MV-4-11 (cell line): ENCODE measurements at regions not wholly inside any gene's neighbourhood (a gene's known extent, or its start where the extent isn't known, plus 50 kb on each side); places are given as distances from the start of the nearest gene placed in this dataset.
"Not testable (repeated sequence)": the region's sequence is repeated elsewhere in the genome, so short reads cannot be mapped to it uniquely, and the experiment has no call there.

ENCODE experiments used
- DNase-seq: peaks from one replicate; lab custom pipeline; 2025; lab: John Stamatoyannopoulos, UW

DNA sequence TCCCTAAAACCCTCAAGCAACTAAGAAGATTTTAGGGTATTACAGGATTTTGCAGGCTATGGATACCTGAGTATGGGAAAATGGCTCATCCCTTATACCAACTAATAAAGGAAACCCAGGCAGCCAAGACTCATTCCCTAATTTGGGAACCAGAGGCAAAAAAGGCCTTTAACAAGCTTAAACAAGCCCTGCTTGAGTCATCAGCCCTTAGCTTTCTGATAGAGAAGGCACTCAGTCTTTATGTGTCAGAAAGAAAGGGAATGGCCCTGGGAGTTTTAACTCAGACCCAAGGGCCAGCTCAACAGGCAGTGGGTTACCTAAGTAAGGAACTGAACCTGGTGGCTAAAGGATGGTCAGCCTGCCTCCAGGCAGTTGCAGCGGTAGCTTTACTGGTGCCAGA lies 96.9 kb upstream of the RMP24 start:
- no peak for DNase-seq

DNA sequence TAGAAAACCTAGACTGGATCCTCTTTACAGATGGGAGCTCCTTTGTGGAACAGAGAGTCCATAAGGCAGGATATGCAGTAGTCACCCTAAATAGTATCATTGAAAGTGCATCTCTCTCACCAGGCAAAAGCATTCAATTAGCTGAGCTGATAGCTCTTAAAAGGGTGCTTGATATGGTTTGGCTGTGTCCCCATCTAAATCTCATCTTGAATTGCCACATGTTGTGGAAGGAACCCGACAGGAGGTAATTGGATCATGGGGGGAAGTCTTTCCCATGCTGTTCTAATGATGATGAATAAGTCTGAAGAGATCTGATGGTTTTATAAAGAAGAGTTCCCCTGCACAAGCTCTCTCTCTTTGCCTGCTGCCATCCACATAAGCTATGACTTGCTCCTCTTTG lies 96.2 kb upstream of the RMP24 start:
- no peak for DNase-seq

DNA sequence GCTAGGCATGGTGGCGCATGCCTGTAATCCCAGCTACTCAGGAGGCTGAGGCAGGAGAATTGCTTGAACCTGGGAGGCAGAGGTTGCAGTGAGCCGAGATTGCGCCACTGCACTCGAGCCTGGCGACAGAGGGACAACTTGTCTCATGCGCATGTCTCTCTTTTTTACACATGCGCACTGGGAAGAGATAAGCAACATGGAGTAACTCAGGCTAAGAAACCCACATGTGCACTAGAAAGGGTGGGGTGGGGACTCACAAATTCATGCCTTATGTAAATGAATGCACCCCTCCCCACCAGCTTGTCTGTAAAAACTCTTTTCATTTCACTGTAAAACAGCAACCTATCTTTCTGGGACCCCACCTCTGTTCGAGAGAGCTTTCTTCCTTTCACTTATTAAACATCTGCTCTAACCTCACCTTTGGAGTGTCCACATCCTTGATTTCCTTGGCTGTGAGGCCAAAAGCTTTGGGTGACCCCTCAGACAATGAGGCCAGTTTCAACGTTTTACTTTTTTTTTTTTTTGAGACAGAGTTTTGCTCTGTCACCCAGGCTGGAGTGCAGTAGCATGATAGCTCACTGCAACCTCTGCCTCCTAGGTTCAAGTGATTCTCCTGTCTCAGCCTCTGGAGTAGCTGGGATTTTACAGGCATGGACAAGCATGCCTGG lies 91.6 kb upstream of the RMP24 start:
- no peak for DNase-seq

DNA sequence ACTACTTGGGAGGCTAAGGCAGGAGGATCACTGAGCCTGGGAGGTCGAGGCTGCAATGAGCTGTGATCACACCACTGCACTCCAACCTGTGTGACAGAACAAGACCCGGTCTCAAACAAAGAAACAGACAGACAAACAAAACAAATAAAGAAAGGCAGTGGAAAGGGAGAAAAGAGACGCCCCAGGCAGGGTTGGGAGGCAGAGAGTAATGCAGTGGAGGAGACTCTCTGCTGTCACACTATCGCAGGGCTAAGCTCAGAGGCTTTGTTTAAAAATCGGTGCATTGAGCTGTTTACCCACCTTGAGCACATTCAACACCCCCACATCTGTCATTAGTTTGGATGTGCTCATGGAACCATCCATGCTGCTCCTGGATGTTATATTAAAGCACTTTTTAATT lies 84.2 kb upstream of the RMP24 start:
- DNase-seq = no peak

DNA sequence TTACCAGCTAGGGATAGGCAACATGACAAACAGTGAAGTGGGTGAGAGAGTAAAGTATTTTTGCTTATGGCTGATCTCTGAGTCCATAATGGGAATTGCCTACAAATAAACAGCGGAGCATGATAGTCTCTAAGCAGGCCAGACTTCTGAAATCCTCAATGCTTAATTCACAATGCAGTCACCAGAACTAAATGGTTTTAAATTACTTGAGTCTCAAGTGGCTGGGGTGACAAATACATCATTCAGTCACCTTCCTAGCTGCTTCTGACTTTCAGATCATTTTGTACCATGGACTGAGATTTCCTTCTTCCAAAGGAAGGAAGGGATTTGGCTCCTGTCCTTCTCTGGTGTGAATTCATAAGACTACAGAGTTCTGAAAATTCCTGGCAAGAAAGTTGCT lies 82.8 kb upstream of the RMP24 start:
- DNase-seq = no peak

DNA sequence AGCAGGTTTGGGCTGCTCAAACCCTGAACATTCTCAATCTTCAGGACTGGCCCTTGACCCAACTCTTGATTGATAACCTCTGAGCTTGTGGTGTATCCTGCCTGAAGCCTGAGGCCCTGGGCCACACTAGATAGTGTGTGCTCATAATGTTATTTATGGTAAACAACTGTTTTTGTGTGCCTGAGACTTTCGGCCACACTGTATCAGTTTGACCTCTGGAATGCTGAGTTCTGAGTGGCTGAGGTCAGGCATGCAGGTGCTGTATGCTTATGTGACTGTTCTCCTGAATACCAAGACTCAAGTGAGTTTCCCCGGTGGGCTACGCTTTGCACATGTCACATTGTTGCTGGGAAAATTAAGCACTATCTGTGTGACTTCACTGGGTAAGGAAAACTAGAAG lies 82.2 kb upstream of the RMP24 start:
- no peak for DNase-seq

DNA sequence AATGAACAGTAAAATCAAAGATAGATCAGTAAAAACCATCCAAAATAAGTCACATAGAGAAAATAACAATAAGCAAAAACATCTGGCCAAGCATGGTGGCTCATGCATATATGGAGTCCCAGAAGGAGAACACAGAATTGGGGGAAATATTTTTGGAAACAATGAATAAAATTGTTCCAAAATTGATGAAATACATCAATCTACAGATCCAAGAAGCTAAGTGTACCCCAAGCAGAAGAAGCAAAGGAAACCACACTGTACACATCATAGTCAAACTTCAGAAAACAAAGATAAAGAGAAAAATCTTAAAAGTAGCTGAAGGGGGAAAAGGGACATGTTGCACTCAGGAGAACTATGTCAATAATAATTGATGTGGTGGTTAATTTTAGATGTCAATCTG lies 80.4 kb upstream of the RMP24 start:
- DNase-seq = no peak

DNA sequence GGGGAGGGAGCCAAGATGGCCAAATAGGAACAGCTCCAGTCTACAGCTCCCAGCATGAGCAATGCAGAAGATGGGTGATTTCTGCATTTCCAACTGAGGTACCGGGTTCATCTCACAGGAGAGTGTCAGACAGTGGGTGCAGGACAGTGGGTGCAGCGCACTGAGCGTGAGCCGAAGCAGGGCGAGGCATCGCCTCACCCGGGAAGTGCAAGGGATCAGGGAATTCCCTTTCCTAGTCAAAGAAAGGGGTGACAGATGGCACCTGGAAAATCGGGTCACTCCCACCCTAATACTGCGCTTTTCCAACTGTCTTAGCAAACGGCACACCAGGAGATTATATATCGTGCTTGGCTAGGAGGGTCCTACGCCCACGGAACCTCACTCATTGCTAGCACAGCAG lies 75.0 kb upstream of the RMP24 start:
- DNase-seq = not testable (repeated sequence)

DNA sequence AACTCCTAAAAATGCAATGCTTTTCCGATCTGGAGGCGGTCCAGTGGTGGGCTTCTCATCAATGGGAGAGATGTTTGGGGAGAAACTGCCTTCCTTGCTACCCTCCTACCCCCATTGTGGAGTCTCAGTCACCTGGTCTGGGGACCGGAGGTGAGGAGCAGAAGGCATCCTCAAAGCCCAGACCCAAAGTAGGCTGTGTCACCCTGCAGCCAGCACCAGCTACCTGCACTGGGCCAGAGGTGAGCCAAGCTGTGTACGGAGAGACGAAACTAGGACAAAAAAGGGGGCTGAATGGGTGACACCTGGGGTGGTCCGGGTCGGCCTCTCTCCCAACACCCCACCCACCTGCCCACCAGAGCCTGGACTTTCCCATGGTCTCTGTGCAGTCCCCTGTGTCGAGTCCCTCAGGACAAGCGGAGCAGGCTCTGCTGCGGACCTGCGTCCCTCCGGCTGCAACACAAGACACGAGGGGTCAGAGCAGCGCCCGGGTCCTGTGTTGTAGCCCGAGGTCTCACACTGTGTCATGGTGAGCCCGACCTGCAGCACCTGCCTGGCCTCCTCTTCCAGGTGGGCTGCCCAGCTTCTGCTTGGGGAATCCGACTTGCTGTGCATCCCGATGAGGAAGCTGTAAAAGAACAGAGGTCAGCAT lies 68.0 kb upstream of the RMP24 start:
- no peak for DNase-seq

DNA sequence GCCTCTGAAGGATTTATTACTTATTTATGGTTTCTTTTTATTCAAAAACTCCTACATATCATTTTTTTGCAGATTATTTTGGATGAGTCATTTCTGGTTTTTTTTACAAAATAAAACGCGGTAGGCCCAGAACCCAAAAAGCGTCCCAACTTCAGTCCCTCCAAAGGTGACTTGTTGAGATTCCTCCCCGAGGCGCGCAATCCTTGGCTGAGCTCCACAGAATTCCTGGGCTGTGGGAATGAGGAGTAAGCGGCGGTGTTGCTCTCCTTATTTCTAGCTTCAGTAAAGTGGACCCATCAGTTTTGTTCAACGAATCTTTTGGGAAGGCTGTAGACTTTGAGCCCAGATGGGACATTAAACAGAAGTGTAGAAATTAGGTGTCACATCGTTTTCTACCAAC lies 67.0 kb upstream of the RMP24 start:
- no peak for DNase-seq

DNA sequence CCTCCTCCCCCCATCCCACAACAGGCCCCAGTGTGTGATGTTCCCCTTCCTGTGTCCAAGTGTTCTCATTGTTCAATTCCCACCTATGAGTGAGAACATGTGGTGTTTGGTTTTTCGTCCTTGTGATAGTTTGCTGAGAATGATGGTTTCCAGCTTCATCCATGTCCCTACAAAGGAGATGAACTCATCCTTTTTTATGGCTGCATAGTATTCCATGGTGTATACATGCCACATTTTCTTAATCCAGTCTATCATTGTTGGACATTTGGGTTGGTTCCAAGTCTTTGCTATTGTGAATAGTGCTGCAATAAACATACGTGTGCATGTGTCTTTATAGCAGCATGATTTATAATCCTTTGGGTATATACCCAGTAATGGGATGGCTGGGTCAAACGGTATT lies 66.2 kb upstream of the RMP24 start:
- DNase-seq = not testable (repeated sequence)

DNA sequence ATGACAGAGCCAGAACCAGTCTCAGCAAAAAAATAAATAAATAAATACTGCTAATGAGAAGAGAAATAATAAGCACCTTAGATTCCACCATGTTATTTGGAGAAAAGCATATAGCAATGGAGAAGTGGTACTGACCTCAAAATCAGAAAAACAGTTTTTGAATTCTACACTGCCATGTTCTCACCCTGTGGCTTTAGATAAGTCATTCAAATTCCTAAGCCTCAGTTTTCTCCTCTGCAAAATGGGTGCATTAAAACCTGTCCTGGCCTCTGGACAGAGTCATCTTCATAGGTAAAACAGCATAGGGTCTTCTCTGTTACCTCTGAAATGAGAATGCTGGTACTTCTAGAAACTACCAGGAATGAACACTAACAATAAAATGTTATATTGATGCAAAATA lies 62.2 kb upstream of the RMP24 start:
- no peak for DNase-seq

DNA sequence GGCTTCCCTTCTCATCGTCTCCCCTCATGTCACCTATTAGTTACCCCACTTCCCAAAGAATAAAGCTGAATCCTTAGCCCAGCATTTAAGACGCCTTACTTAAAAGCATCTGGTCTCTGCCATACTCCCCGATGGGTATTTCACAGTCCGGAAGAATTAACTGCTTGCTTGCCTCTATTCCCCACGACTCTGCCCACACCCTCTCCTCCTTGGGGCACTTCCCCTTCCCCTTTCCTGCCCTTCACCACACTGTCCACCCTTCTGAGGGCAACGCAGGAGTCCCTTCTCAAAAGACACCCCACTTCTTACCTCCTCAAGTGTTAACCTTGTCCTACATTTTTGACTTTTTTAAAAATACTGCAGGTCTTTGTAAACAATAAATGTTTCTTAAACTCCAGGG lies 60.1 kb upstream of the RMP24 start:
- peak; percentile 21 for DNase-seq

DNA sequence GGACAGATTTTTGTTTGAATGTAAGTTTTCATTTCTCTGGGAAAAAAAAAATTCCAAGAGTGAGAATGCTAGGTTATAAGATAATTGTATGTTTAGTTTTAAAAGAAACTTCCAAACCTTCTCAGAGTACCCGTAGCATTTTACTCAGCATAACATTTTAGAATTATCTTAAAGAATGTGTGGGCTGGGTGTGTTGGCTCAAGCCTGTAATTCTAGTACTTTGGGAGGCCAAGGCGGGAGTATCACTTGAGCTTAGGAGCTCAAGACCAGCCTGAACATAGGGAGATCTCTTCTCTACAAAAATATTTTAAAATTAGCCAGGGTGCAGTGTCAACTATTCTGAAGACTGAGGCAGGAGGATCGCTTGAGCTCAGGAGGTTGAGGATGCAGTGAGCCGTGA lies 57.4 kb upstream of the RMP24 start:
- no peak for DNase-seq

DNA sequence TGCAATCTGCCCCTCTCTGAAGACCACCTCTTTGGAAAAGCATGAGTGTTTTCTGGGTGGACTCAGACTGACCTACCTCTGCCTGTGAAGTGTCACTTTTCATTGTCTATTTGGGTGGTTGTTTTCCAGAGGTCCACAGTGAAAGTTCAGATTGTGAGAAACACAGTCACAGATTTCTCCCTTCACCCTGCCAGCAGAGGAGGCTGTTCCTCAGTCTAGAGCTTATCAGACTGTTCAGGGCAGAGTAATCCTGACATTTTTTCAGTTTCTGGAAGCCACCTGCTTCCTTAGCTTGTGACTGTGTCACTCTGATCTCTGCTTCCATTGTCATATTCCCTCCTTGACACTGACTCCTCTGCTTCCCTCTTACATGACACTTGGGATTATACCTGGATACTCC lies 55.4 kb upstream of the RMP24 start:
- no peak for DNase-seq

DNA sequence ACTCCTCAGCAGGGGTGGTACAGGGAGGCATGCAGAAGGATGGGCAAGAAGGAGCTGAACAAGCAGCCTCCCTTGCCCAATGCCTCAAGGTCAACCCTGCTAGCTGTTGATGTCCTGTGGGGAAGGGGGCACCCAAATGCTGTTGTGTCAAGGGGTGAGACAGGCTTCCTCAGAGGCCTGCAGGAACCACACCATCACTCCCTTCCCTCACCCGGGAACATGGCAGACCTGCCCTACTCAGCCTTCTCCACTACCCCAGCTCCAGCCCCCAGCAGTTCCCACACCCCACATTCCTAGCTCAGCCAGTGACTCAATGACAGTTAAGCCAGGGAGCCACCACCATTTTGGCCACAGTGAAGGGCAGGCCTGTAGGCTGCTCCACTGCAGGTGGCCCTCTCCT lies 53.9 kb upstream of the RMP24 start:
- DNase-seq = no peak

DNA sequence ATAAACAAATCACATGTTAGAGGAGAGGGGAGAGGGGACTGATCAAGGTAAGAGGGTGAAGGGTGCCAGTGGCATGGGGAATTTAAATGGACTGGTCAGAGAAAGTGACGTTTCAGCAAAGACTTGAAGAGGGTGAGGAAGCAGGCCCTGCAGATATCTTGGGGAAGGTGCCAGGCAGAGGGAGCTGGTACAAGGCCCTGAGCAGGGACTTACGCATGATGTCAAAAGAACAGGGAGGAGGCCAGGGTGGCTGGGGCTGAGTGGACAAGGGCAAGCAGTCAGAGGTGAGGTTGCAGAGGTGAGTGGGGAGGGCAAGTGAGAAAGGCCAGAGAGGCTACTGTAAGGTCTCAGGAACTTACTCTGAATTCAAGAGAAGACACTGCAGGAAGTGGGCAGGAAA lies 53.3 kb upstream of the RMP24 start:
- DNase-seq = no peak

DNA sequence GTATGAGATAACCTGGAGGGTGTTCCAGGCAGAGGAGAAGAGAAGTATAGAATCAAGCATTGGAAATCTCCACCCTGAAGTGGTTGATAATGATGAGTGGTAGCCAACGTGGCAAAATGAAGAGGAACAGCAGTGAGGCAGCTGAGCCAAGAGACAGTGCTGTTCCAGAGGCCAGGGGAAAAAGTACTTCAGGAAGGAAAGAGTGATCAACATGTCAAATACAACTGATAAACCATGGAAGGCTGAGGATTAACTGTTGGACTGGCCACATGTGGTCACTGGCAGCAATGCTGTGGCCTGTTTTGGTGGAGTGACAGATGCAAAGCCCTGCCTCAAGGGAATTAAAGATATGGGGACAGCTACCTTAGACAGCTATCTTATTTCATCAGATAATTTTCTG lies 51.9 kb upstream of the RMP24 start:
- DNase-seq = no peak
